NT2/D1 (cell line): ENCODE measurements at regions not wholly inside any gene's neighbourhood (a gene's known extent, or its start where the extent isn't known, plus 50 kb on each side); places are given as distances from the start of the nearest gene placed in this dataset.

ENCODE experiments used
- SUZ12 ChIP-seq: IDR thresholded peaks from 2 replicates; pipeline ENCODE4 v1.6.1; 2011; ENCODE audit not compliant: insufficient read length, insufficient read depth; ENCODE audit errors: extremely low read depth
- YY1 ChIP-seq: IDR thresholded peaks from 2 replicates; pipeline ENCODE4 v1.6.1; 2011; ENCODE audit not compliant: insufficient read length, insufficient read depth
- ZNF274 ChIP-seq: IDR thresholded peaks from 2 replicates; pipeline ENCODE4 v1.6.1; 2011; ENCODE audit warnings: mild to moderate bottlenecking, low read depth, low read length

GRCh38 chr10:114726820-114727271, 68.8 kb upstream of the ABLIM1 start:
- TF ChIP-seq SUZ12 (no peak), ZNF274 (no peak), YY1 (no peak)
